NT2/D1 (cell line): ENCODE measurements at regions not wholly inside any gene's neighbourhood (a gene's known extent, or its start where the extent isn't known, plus 50 kb on each side); places are given as distances from the start of the nearest gene placed in this dataset.

ENCODE experiments used
- YY1 ChIP-seq: IDR thresholded peaks from 2 replicates; pipeline ENCODE4 v1.6.1; 2011; ENCODE audit not compliant: insufficient read length, insufficient read depth
- ZNF274 ChIP-seq: IDR thresholded peaks from 2 replicates; pipeline ENCODE4 v1.6.1; 2011; ENCODE audit warnings: mild to moderate bottlenecking, low read depth, low read length

DNA sequence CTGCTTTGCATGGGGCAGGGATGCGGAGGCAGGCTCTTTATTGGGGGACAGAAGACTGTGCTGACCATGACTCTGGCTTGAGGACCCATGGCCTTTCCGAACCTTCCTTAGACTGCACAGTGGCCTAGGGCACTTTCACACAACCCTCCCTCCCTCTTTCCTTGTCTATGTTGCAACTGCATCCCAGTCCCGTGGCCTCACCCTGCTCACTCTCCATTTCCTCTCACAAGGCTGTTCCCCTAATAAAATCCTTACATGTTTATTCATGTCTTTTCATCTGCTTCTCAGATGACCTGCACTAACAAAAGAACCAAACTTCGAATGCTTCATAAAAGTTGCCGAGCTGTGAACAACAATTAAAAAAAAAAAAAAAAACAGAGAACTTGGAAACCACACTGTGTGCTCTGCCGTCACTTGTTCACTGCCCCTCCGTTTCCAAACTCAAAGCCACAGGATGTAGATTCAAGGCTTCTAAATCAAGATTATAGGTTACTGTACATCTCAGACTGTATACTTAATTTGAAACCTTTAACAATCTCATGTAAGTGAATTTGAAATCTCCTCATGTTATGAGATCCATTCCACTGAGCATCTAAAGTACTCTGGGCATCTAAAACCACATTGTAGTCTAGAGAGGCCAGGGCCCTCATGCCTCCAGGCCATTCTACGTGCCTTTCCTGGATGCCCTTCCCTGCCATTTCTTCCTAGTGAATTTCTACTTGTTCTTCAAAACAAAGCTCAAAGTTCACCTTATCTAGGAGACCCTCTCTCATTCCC lies 265.9 kb downstream of the SNX13 start:
- TF ChIP-seq YY1 (no peak), ZNF274 (no peak)
